GM23338 (cell line): ENCODE measurements at regions not wholly inside any gene's neighbourhood (a gene's known extent, or its start where the extent isn't known, plus 50 kb on each side); places are given as distances from the start of the nearest gene placed in this dataset.

Experiments
- TF ChIP-seq, protein P1 (sequence below), 2 experiments: fragments of 200-600 bp in 1 of 2; sonication (generic) in 1 of 2; conservative IDR thresholded peaks; 2 replicates each; pipeline versions ENCODE4 v1.5.1 to v1.6.1; 2016 to 2017; ENCODE audit warnings: antibody characterized with exemption in 2 of 2, low read depth in 2 of 2, mild to moderate bottlenecking in 2 of 2, moderate library complexity in 1 of 2
- TF ChIP-seq, protein P2 (sequence below): IDR thresholded peaks from 2 replicates; pipeline ENCODE4 v1.6.1; 2016; ENCODE audit warnings: antibody characterized with exemption

DNA sequence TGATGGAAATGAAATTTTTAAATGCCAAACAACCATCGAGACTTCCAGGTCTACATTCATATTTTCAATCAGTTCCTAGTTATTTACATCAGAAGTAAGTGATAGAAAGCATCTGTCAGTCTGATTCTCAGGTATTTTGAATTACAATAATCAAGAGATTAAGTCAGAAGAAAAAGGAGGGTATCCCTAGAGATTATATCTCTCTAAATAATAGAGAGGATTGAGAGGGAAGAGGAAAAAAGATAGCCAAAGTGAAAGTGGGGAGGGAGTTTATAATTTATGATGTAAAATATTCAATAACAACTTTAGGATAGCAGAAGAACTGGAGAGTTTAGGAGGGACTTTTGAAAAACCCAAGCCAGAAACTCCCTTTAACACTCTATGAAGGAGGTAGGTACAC, 400.2 kb downstream of the EFNA5 start:
- TF ChIP-seq, protein P1, sequence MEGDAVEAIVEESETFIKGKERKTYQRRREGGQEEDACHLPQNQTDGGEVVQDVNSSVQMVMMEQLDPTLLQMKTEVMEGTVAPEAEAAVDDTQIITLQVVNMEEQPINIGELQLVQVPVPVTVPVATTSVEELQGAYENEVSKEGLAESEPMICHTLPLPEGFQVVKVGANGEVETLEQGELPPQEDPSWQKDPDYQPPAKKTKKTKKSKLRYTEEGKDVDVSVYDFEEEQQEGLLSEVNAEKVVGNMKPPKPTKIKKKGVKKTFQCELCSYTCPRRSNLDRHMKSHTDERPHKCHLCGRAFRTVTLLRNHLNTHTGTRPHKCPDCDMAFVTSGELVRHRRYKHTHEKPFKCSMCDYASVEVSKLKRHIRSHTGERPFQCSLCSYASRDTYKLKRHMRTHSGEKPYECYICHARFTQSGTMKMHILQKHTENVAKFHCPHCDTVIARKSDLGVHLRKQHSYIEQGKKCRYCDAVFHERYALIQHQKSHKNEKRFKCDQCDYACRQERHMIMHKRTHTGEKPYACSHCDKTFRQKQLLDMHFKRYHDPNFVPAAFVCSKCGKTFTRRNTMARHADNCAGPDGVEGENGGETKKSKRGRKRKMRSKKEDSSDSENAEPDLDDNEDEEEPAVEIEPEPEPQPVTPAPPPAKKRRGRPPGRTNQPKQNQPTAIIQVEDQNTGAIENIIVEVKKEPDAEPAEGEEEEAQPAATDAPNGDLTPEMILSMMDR (conservative IDR thresholded peaks at IDR 0.05; ENCODE audit: low read depth in 2 of 2) = no peak
- TF ChIP-seq, protein P2, sequence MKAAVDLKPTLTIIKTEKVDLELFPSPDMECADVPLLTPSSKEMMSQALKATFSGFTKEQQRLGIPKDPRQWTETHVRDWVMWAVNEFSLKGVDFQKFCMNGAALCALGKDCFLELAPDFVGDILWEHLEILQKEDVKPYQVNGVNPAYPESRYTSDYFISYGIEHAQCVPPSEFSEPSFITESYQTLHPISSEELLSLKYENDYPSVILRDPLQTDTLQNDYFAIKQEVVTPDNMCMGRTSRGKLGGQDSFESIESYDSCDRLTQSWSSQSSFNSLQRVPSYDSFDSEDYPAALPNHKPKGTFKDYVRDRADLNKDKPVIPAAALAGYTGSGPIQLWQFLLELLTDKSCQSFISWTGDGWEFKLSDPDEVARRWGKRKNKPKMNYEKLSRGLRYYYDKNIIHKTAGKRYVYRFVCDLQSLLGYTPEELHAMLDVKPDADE = no peak
